ENCODE measurements at regions not wholly inside any gene's neighbourhood (a gene's known extent, or its start where the extent isn't known, plus 50 kb on each side); places are given as distances from the start of the nearest gene placed in this dataset.

DNA sequence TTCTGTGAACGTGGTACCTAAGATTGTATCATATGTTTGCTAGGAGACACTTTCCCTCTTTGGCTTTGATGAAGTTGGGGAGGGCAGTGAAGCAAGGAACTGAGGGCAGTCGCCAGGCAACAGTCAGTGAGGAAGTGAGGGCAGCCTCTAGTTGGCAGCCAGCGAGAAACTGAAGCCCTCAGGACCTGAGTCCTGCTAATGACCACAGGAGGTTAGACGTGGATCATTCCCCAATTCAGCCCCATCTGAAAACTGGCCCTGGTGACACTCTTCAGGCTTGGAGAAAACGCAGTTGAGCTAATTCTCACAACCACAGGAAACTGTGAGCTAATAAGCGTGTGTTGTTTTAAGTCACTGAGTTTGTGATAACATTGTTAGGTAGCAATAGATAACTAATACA, 84.5 kb upstream of the REG3G start:
- no peaks in the 10 kb centered on the region for H3K36me3 ChIP-seq (ENCODE audit: control insufficient read depth, insufficient read depth, low read length)
- H3K9me3 ChIP-seq (ENCODE audit: control insufficient read depth, insufficient read depth, low read depth, low read length), result no peaks in the 10 kb centered on the region
- no peak for DNase-seq (ENCODE audit: low read depth in 2 of 2)
- H3K27me3 ChIP-seq (ENCODE audit: control insufficient read depth, insufficient read depth, low read length), result no peaks in the 10 kb centered on the region
- no peak overlapping the region for H3K9ac ChIP-seq (ENCODE audit: insufficient read depth, low read length)
- no peak overlapping the region for H3K4me2 ChIP-seq (ENCODE audit: extremely low read depth, insufficient read depth, low read length)
- no peak overlapping the region for H3K4me3 ChIP-seq (replicated peaks in 1 of 4; ENCODE audit: control extremely low read depth in 1 of 4, insufficient read depth in 1 of 4, low read depth in 3 of 4, low read length in 4 of 4)
- H3K27ac ChIP-seq (ENCODE audit: insufficient read depth, low read length), result no peak overlapping the region
- H2AFZ ChIP-seq (ENCODE audit: low read length), result no peak overlapping the region
- H4K20me1 ChIP-seq (ENCODE audit: control insufficient read depth, extremely low read depth, insufficient read depth, low read length), result no peaks in the 10 kb centered on the region
- TF ChIP-seq CTCF (conservative IDR thresholded peaks at IDR 0.05 in 1 of 2, IDR thresholded peaks at IDR 0.05 in 1 of 2; ENCODE audit: low read depth in 1 of 2, low read length in 2 of 2), result no peak
- TF ChIP-seq EZH2 (IDR thresholded peaks at IDR 0.05; ENCODE audit: low read length, missing control alignments), result no peak
- no peaks in the 10 kb centered on the region for H3K79me2 ChIP-seq (ENCODE audit: control insufficient read depth, insufficient read depth, low read length)
- no peaks in the 10 kb centered on the region for H3K4me1 ChIP-seq (ENCODE audit: control insufficient read depth, extremely low read depth, insufficient read depth, low read length)

- Histone ChIP-seq H3K27me3 (ENCODE audit: control insufficient read depth, insufficient read depth, low read length) (no peaks in the 10 kb centered on the region), H3K27ac (ENCODE audit: insufficient read depth, low read length) (no peak overlapping the region), H3K4me1 (ENCODE audit: control insufficient read depth, extremely low read depth, insufficient read depth, low read length) (no peaks in the 10 kb centered on the region), H3K36me3 (ENCODE audit: control insufficient read depth, insufficient read depth, low read length) (no peaks in the 10 kb centered on the region), H3K9ac (ENCODE audit: insufficient read depth, low read length) (no peak overlapping the region), H2AFZ (ENCODE audit: low read length) (no peak overlapping the region), H4K20me1 (ENCODE audit: control insufficient read depth, extremely low read depth, insufficient read depth, low read length) (no peaks in the 10 kb centered on the region), H3K79me2 (ENCODE audit: control insufficient read depth, insufficient read depth, low read length) (no peaks in the 10 kb centered on the region), H3K4me3 (replicated peaks in 1 of 4; ENCODE audit: control extremely low read depth in 1 of 4, insufficient read depth in 1 of 4, low read depth in 3 of 4, low read length in 4 of 4) (no peak overlapping the region), H3K9me3 (ENCODE audit: control insufficient read depth, insufficient read depth, low read depth, low read length) (no peaks in the 10 kb centered on the region), H3K4me2 (ENCODE audit: extremely low read depth, insufficient read depth, low read length) (no peak overlapping the region)
- DNase-seq (ENCODE audit: low read depth in 2 of 2), result no peak
- no peak for TF ChIP-seq CTCF (conservative IDR thresholded peaks at IDR 0.05 in 1 of 2, IDR thresholded peaks at IDR 0.05 in 1 of 2; ENCODE audit: low read depth in 1 of 2, low read length in 2 of 2)
- no peak for TF ChIP-seq EZH2 (IDR thresholded peaks at IDR 0.05; ENCODE audit: low read length, missing control alignments)
Measured at GRCh38 chr2:78941751-78942150, 83.8 kb upstream of the REG3G start.

DNA sequence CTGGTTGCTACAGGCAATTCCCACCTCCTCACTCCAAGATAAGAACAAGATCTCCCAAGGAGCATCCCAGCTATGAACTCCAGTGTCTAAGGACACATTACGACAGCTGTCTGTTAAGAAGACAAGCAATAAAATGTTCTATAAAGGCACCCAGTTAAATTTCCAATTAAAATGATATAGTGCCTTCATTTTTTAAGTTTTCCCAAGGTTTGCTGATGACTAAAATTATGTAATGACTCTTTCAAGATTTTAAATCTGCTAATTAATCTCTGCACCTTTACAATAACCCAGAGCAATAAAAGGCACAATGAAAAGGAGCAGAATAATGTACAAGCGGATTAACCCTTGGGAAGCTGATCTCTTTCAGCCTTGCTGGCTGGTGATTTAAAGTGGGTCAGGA, 61.6 kb upstream of the REG3G start:
- Histone ChIP-seq H3K4me2 (ENCODE audit: extremely low read depth, insufficient read depth, low read length) (no peak overlapping the region), H3K36me3 (ENCODE audit: control insufficient read depth, insufficient read depth, low read length) (no peaks in the 10 kb centered on the region), H2AFZ (ENCODE audit: low read length) (no peak overlapping the region)

More for the DNA sequence above, 61.6 kb upstream of the REG3G start:
- Histone ChIP-seq H3K9me3 (ENCODE audit: control insufficient read depth, insufficient read depth, low read depth, low read length) (no peaks in the 10 kb centered on the region), H3K9ac (ENCODE audit: insufficient read depth, low read length) (no peak overlapping the region), H4K20me1 (ENCODE audit: control insufficient read depth, extremely low read depth, insufficient read depth, low read length) (no peaks in the 10 kb centered on the region), H3K79me2 (ENCODE audit: control insufficient read depth, insufficient read depth, low read length) (no peaks in the 10 kb centered on the region), H3K4me3 (replicated peaks in 1 of 4; ENCODE audit: control extremely low read depth in 1 of 4, insufficient read depth in 1 of 4, low read depth in 3 of 4, low read length in 4 of 4) (no peak overlapping the region), H3K27ac (ENCODE audit: insufficient read depth, low read length) (no peak overlapping the region), H3K27me3 (ENCODE audit: control insufficient read depth, insufficient read depth, low read length) (no peaks in the 10 kb centered on the region), H3K4me1 (ENCODE audit: control insufficient read depth, extremely low read depth, insufficient read depth, low read length) (no peaks in the 10 kb centered on the region)
- no peak for DNase-seq (ENCODE audit: low read depth in 2 of 2)
- TF ChIP-seq CTCF (conservative IDR thresholded peaks at IDR 0.05 in 1 of 2, IDR thresholded peaks at IDR 0.05 in 1 of 2; ENCODE audit: low read depth in 1 of 2, low read length in 2 of 2), result no peak
- TF ChIP-seq EZH2 (IDR thresholded peaks at IDR 0.05; ENCODE audit: low read length, missing control alignments), result no peak
